OCI-LY3 (cell line): ENCODE measurements at regions not wholly inside any gene's neighbourhood (a gene's known extent, or its start where the extent isn't known, plus 50 kb on each side); places are given as distances from the start of the nearest gene placed in this dataset.

Experiments
- H2AFZ ChIP-seq: fragments of 200-600, 300-600 bp; shearing (Covaris generic); 2 replicates; pipeline ENCODE4 v1.6.0; 2014; ENCODE audit warnings: antibody characterized with exemption, low read depth, low read length
- H3K27ac ChIP-seq: fragments of 200-600, 300-600 bp; sonication (generic); 2 replicates; pipeline ENCODE4 v1.5.1; 2014; ENCODE audit warnings: mild to moderate bottlenecking, low read length, moderate library complexity, mixed read lengths
- H3K27me3 ChIP-seq: fragments of 200-600, 300-600 bp; sonication (generic); 2 replicates; pipeline ENCODE4 v1.6.1; 2014; ENCODE audit warnings: low read depth, low read length, mixed read lengths
- H3K36me3 ChIP-seq: fragments of 200-600, 300-600 bp; sonication (generic); replicated peaks from 2 replicates; pipeline ENCODE3; 2014; ENCODE audit warnings: low read depth, low read length, mixed read lengths
- H3K4me1 ChIP-seq: fragments of 300-600, 200-600 bp; sonication (generic); 2 replicates; pipeline ENCODE4 v1.6.1; 2014; ENCODE audit warnings: low read length, mixed read lengths
- H3K4me2 ChIP-seq: fragments of 200-600, 300-600 bp; sonication (generic); 2 replicates; pipeline ENCODE4 v1.6.1; 2014; ENCODE audit warnings: low read length, mixed read lengths
- H3K4me3 ChIP-seq: fragments of 300-600, 200-600 bp; sonication (generic); 2 replicates; pipeline ENCODE4 v1.5.1; 2014; ENCODE audit warnings: antibody characterized with exemption, mild to moderate bottlenecking, low read length, moderate library complexity
- H3K79me2 ChIP-seq: fragments of 300-600, 200-600 bp; shearing (Covaris generic); 2 replicates; pipeline ENCODE4 v1.6.1; 2014; ENCODE audit warnings: mild to moderate bottlenecking, low read length, mixed read lengths
- H3K9ac ChIP-seq: fragments of 300-600, 200-600 bp; shearing (Covaris generic); 2 replicates; pipeline ENCODE4 v1.6.0; 2014; ENCODE audit warnings: mild to moderate bottlenecking, low read length, moderate library complexity
- H3K9me3 ChIP-seq: fragments of 200-600, 300-600 bp; shearing (Covaris generic); 2 replicates; pipeline ENCODE4 v1.6.1; 2014; ENCODE audit warnings: low read length, mixed read lengths; ENCODE audit not compliant: insufficient read depth
- H4K20me1 ChIP-seq: fragments of 200-600, 300-600 bp; sonication (generic); 2 replicates; pipeline ENCODE4 v1.6.1; 2016; ENCODE audit warnings: low read length, mixed read lengths; ENCODE audit not compliant: insufficient read depth
- EZH2phosphoT487 ChIP-seq: fragments of 200-600 bp; shearing (Covaris generic); IDR thresholded peaks from 2 replicates; pipeline ENCODE4 v1.6.1; 2018; ENCODE audit warnings: antibody characterized with exemption, mixed run types, low read depth
- TF ChIP-seq, protein P1 (sequence below): fragments of 200-600, 300-600 bp; sonication (generic); IDR thresholded peaks from 2 replicates; pipeline ENCODE4 v1.5.1; 2014; ENCODE audit warnings: antibody characterized with exemption, low read length, low read depth

DNA sequence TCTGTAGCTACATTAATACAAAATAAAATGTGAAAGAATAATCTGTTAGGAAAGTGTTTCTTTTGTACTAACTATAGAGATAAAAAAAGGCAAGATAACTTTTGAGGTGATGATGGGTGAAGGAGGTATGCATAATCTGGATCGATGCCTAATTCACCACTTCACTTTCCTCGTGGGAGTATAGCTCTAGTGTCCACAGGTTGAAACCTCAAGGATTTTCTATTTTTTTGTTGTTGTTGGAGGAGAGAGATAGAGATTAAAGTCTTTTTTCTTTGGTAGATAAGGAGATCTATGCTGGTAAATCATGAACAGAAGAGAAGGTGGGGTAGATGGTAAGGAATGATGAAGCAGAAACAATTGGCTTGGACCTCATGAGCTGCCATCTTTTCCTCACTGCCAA is 635.3 kb upstream of the ZEB2 start:
- no peak overlapping the region for H3K4me3 ChIP-seq
- H2AFZ ChIP-seq = no peak overlapping the region
- H3K9me3 ChIP-seq = no peaks in the 10 kb centered on the region
- no peak overlapping the region for H3K4me2 ChIP-seq
- no peaks in the 10 kb centered on the region for H3K79me2 ChIP-seq
- no peaks in the 10 kb centered on the region for H3K27me3 ChIP-seq
- H3K9ac ChIP-seq = no peak overlapping the region
- H3K4me1 ChIP-seq = no peaks in the 10 kb centered on the region
- H4K20me1 ChIP-seq = no peaks in the 10 kb centered on the region
- TF ChIP-seq EZH2phosphoT487 = no peak
- no peaks in the 10 kb centered on the region for H3K36me3 ChIP-seq
- H3K27ac ChIP-seq = no peak overlapping the region

DNA sequence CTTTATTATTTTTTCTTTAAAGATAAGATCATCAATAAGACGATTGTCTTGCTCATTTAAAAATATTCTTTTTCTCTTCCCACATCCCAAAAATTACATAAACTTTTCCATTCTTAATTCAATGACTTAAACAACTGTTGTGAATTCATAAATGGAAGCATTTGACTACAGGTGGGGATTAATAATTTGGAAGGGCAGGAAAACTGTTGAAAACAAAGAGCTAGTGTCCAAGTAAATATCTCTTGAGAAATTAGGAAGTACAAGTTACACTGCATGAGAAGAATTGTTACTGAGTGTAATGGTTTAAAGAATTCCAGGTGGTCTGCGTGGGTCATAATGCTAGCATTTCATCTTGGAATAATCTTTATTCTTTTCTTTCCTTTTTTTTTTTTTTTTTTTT is 634.8 kb upstream of the ZEB2 start:
- no peaks in the 10 kb centered on the region for H3K27me3 ChIP-seq
- no peak overlapping the region for H3K4me2 ChIP-seq
- no peak overlapping the region for H3K9ac ChIP-seq
- H3K9me3 ChIP-seq = no peaks in the 10 kb centered on the region
- no peaks in the 10 kb centered on the region for H3K36me3 ChIP-seq
- H2AFZ ChIP-seq = no peak overlapping the region
- no peak for TF ChIP-seq EZH2phosphoT487
- TF ChIP-seq, protein P1, sequence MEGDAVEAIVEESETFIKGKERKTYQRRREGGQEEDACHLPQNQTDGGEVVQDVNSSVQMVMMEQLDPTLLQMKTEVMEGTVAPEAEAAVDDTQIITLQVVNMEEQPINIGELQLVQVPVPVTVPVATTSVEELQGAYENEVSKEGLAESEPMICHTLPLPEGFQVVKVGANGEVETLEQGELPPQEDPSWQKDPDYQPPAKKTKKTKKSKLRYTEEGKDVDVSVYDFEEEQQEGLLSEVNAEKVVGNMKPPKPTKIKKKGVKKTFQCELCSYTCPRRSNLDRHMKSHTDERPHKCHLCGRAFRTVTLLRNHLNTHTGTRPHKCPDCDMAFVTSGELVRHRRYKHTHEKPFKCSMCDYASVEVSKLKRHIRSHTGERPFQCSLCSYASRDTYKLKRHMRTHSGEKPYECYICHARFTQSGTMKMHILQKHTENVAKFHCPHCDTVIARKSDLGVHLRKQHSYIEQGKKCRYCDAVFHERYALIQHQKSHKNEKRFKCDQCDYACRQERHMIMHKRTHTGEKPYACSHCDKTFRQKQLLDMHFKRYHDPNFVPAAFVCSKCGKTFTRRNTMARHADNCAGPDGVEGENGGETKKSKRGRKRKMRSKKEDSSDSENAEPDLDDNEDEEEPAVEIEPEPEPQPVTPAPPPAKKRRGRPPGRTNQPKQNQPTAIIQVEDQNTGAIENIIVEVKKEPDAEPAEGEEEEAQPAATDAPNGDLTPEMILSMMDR = no peak
- H3K27ac ChIP-seq = no peak overlapping the region
- H4K20me1 ChIP-seq = no peaks in the 10 kb centered on the region
- no peaks in the 10 kb centered on the region for H3K79me2 ChIP-seq
- H3K4me1 ChIP-seq = no peaks in the 10 kb centered on the region
- no peak overlapping the region for H3K4me3 ChIP-seq

- H3K9ac ChIP-seq = no peak overlapping the region
- H4K20me1 ChIP-seq = no peaks in the 10 kb centered on the region
- H3K79me2 ChIP-seq = no peaks in the 10 kb centered on the region
- no peak overlapping the region for H2AFZ ChIP-seq
- TF ChIP-seq EZH2phosphoT487 = no peak
- H3K4me1 ChIP-seq = no peaks in the 10 kb centered on the region
- no peaks in the 10 kb centered on the region for H3K36me3 ChIP-seq
- no peak overlapping the region for H3K4me3 ChIP-seq
- no peak overlapping the region for H3K27ac ChIP-seq
- no peaks in the 10 kb centered on the region for H3K9me3 ChIP-seq
- no peak overlapping the region for H3K4me2 ChIP-seq
- H3K27me3 ChIP-seq = no peaks in the 10 kb centered on the region
These were observed 626.8 kb upstream of the ZEB2 start for GRCh38 chr2:145146691-145147090.

- no peaks in the 10 kb centered on the region for H3K27me3 ChIP-seq
- H3K4me1 ChIP-seq = no peaks in the 10 kb centered on the region
- H3K9ac ChIP-seq = no peak overlapping the region
- H3K4me2 ChIP-seq = no peak overlapping the region
- TF ChIP-seq, protein P1 = no peak
- TF ChIP-seq EZH2phosphoT487 = no peak
- no peaks in the 10 kb centered on the region for H3K79me2 ChIP-seq
- H3K27ac ChIP-seq = no peak overlapping the region
- H3K36me3 ChIP-seq = no peaks in the 10 kb centered on the region
- H3K9me3 ChIP-seq = no peaks in the 10 kb centered on the region
- H4K20me1 ChIP-seq = no peaks in the 10 kb centered on the region
- no peak overlapping the region for H3K4me3 ChIP-seq
- no peak overlapping the region for H2AFZ ChIP-seq
These were observed 624.3 kb upstream of the ZEB2 start for GRCh38 chr2:145144131-145144728.

GRCh38 chr2:145141981-145142380 is 622.1 kb upstream of the ZEB2 start:
- no peak overlapping the region for H3K9ac ChIP-seq
- H2AFZ ChIP-seq = no peak overlapping the region
- H3K4me2 ChIP-seq = no peak overlapping the region
- H3K27ac ChIP-seq = no peak overlapping the region
- H3K27me3 ChIP-seq = no peaks in the 10 kb centered on the region
- no peaks in the 10 kb centered on the region for H3K9me3 ChIP-seq
- H3K4me1 ChIP-seq = no peaks in the 10 kb centered on the region
- no peaks in the 10 kb centered on the region for H4K20me1 ChIP-seq
- H3K79me2 ChIP-seq = no peaks in the 10 kb centered on the region
- H3K36me3 ChIP-seq = no peaks in the 10 kb centered on the region
- TF ChIP-seq, protein P1 = no peak
- TF ChIP-seq EZH2phosphoT487 = no peak
- no peak overlapping the region for H3K4me3 ChIP-seq
